Ovary (tissue), 3 donors: ENCODE measurements at regions not wholly inside any gene's neighbourhood (a gene's known extent, or its start where the extent isn't known, plus 50 kb on each side); places are given as distances from the start of the nearest gene placed in this dataset.

Experiments used
- EP300 ChIP-seq: sonication (generic); formaldehyde crosslinking; IDR thresholded peaks from one replicate; pipeline ENCODE4 v1.6.1; 2017; ENCODE audit warnings: antibody characterized with exemption
- TF ChIP-seq, protein P1 (sequence below), 3 donors: fragments of 450-650 bp in 2 of 3; fragments of 200-600 bp in 1 of 3; IDR thresholded peaks; one replicate each; pipeline versions ENCODE4 v1.5.1 to v1.8.0; 2016 to 2022; ENCODE audit warnings: antibody characterized with exemption in 3 of 3, mild to moderate bottlenecking in 1 of 3
- donor health status: DM: no; HTN: no; CAD: no.

DNA sequence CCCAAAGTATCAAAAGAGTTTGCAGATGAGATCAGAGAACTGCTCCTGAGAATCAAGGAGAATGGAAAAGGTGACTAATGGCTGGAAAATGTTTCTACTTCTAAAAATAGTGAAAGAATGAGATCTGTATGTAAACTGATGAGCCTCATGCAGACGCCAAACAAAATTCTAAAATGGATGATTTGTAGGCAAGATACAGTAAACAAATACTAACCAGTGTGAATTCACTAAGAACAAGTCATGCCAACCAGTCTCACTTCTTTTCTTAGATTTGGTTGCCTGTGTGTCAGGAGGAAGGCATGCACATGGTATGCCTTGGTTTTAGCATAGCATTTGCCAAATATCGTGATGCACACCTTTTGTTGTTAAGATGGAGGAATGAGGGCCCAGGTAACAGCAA is 94.9 kb upstream of the PIK3CG start:
- no peak for TF ChIP-seq EP300
- TF ChIP-seq, protein P1, sequence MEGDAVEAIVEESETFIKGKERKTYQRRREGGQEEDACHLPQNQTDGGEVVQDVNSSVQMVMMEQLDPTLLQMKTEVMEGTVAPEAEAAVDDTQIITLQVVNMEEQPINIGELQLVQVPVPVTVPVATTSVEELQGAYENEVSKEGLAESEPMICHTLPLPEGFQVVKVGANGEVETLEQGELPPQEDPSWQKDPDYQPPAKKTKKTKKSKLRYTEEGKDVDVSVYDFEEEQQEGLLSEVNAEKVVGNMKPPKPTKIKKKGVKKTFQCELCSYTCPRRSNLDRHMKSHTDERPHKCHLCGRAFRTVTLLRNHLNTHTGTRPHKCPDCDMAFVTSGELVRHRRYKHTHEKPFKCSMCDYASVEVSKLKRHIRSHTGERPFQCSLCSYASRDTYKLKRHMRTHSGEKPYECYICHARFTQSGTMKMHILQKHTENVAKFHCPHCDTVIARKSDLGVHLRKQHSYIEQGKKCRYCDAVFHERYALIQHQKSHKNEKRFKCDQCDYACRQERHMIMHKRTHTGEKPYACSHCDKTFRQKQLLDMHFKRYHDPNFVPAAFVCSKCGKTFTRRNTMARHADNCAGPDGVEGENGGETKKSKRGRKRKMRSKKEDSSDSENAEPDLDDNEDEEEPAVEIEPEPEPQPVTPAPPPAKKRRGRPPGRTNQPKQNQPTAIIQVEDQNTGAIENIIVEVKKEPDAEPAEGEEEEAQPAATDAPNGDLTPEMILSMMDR (IDR thresholded peaks at IDR 0.05), result no peak
